ENCODE measurements at regions not wholly inside any gene's neighbourhood (a gene's known extent, or its start where the extent isn't known, plus 50 kb on each side); places are given as distances from the start of the nearest gene placed in this dataset.

GRCh38 chr13:29923554-29924481 is 73.4 kb upstream of the UBL3 start:
- peak; percentile 40 for DNase-seq

- no peak for DNase-seq
These were observed 72.5 kb upstream of the UBL3 start for GRCh38 chr13:29922896-29923295.

GRCh38 chr13:29922281-29922821 is 71.9 kb upstream of the UBL3 start:
- DNase-seq: no peak

- no peak for DNase-seq
These were observed 71.1 kb upstream of the UBL3 start for GRCh38 chr13:29921542-29921941.

- no peak for DNase-seq
These were observed 69.7 kb upstream of the UBL3 start for GRCh38 chr13:29920025-29920643.

- no peak for DNase-seq
These were observed 68.4 kb upstream of the UBL3 start for GRCh38 chr13:29918845-29919244.

GRCh38 chr13:29917650-29918049 is 67.2 kb upstream of the UBL3 start:
- DNase-seq: no peak

- DNase-seq: no peak
These were observed 64.2 kb upstream of the UBL3 start for GRCh38 chr13:29914581-29914980.

- DNase-seq: no peak
These were observed 61.5 kb upstream of the UBL3 start for GRCh38 chr13:29911781-29912418.

- no peak for DNase-seq
These were observed 59.7 kb upstream of the UBL3 start for GRCh38 chr13:29909975-29910674.

- DNase-seq: no peak
These were observed 58.8 kb upstream of the UBL3 start for GRCh38 chr13:29909081-29909730.

- DNase-seq: no peak
These were observed 58.1 kb upstream of the UBL3 start for GRCh38 chr13:29908416-29909080.

- DNase-seq: no peak
These were observed 57.3 kb upstream of the UBL3 start for GRCh38 chr13:29907670-29908069.

GRCh38 chr13:29906432-29907011 is 56.1 kb upstream of the UBL3 start:
- DNase-seq: no peak

- DNase-seq: no peak
These were observed 55.4 kb upstream of the UBL3 start for GRCh38 chr13:29905845-29906244.

- no peak for DNase-seq
These were observed 53.6 kb upstream of the UBL3 start for GRCh38 chr13:29903996-29904395.

GRCh38 chr13:29903543-29903942 is 53.1 kb upstream of the UBL3 start:
- DNase-seq: no peak

GRCh38 chr13:29902632-29903305 is 52.4 kb upstream of the UBL3 start:
- no peak for DNase-seq

- DNase-seq: peak; percentile 8
These were observed 51.6 kb upstream of the UBL3 start for GRCh38 chr13:29901710-29902631.
